A673 (cell line): ENCODE measurements at regions not wholly inside any gene's neighbourhood (a gene's known extent, or its start where the extent isn't known, plus 50 kb on each side); places are given as distances from the start of the nearest gene placed in this dataset.

Source experiments
- CTCF ChIP-seq: fragments of 300-800, 200-600 bp; sonication (generic); conservative IDR thresholded peaks from 2 replicates; pipeline ENCODE4 v1.5.1; 2017; ENCODE audit warnings: low read depth, mild to moderate bottlenecking, antibody characterized with exemption, low read length, moderate library complexity, mixed read lengths
- EZH2 ChIP-seq: fragments of 200-600 bp; sonication (generic); IDR thresholded peaks from 2 replicates; pipeline ENCODE4 v1.6.1; 2017; ENCODE audit warnings: borderline replicate concordance, low read depth, mild to moderate bottlenecking, mixed read lengths, antibody characterized with exemption, low read length; ENCODE audit not compliant: poor library complexity, severe bottlenecking

- no peak for TF ChIP-seq CTCF
- no peak for TF ChIP-seq EZH2
Measured at GRCh38 chr9:1155602-1156001, 105.4 kb downstream of the DMRT2 start.
